ENCODE measurements at regions not wholly inside any gene's neighbourhood (a gene's known extent, or its start where the extent isn't known, plus 50 kb on each side); places are given as distances from the start of the nearest gene placed in this dataset.

- DNase-seq = no peak
Measured at GRCh38 chr2:111628221-111628620, 255.8 kb downstream of the ANAPC1 start.

DNA sequence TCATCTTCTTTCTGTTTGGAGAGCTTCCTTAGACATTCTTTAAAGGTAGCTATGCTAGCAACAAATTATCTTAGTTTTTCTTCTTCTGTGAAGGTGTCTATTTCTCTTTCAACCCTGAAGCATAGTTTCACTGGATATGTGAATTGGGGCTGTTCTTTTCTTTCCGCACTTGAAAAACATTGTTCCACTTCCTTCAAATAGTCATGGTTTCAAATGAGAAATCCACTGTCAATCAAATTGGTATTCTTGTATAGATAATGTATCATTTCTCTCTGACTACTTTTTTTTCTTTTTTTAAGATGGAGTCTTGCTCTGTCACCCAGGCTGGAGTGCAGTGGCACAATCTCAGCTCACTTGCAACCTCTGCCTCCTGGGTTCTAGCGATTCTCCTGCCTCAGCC, 254.0 kb downstream of the ANAPC1 start:
- no peak for DNase-seq

DNA sequence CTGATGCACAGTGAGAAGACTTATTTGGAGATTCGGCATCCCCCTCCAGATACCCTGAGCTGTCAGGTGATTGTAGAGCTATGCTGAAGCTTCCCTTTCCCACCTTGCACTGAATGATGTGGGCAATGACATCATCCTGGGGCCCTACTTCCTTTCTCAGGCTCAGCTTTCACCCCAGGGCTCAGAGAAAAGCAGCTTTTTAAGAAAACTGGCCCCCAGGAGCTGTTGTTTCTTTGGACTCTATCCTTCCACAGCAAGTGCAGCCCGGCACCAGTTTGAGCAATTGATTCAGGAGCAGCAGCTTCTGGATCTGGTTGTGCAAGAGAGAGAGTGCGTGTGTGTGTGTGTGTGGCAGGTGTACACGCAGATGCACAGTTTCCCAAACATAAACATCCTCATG, 251.3 kb downstream of the ANAPC1 start:
- DNase-seq = peak; percentile 12 to 27

GRCh38 chr2:111633189-111633588, 250.8 kb downstream of the ANAPC1 start:
- no peak for DNase-seq

DNA sequence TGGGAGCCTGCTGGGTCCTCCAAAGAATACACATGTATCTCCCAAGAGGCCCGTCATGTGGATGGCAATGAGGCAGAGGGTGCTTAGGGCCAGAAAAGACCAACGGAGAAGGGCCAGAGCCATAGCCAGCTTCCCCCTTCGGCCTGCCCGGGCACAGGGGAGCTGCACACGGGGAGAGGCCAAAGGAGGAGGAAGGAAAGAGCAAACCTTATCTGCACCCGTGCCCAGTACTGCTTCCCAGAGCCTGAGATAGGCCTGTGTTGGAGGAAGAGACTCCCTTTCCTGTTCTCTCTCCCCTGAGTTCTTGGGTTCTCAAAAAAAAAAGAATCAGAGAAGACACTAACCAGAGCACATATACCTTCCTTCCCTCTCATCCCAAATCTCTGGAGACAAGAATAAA, 250.3 kb downstream of the ANAPC1 start:
- no peak for DNase-seq

GRCh38 chr2:111634050-111634794, 249.8 kb downstream of the ANAPC1 start:
- DNase-seq = no peak

- no peak for DNase-seq
Measured at GRCh38 chr2:111634995-111635538, 248.9 kb downstream of the ANAPC1 start.

DNA sequence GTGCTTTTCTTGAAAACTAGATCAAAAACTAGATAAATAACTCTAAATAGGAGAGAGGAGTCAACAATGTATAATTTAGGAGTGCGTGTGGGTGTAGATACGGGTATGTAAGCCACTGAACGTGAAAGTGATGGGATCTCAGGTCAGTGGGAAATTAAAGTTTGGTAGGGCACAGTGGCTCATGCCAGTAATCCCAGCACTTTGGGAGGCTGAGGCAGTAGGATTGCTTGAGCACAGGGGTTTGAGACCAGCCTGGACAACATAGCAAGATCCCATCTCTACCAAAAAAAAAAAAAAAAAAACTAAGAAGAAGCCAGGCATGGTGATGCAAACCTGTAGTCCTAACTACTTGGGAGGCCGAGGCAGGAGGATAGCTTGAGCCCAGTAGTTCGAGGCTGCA, 247.1 kb downstream of the ANAPC1 start:
- DNase-seq = no peak

GRCh38 chr2:111638274-111638877, 245.6 kb downstream of the ANAPC1 start:
- DNase-seq = no peak

GRCh38 chr2:111640480-111640879, 243.5 kb downstream of the ANAPC1 start:
- DNase-seq = no peak

DNA sequence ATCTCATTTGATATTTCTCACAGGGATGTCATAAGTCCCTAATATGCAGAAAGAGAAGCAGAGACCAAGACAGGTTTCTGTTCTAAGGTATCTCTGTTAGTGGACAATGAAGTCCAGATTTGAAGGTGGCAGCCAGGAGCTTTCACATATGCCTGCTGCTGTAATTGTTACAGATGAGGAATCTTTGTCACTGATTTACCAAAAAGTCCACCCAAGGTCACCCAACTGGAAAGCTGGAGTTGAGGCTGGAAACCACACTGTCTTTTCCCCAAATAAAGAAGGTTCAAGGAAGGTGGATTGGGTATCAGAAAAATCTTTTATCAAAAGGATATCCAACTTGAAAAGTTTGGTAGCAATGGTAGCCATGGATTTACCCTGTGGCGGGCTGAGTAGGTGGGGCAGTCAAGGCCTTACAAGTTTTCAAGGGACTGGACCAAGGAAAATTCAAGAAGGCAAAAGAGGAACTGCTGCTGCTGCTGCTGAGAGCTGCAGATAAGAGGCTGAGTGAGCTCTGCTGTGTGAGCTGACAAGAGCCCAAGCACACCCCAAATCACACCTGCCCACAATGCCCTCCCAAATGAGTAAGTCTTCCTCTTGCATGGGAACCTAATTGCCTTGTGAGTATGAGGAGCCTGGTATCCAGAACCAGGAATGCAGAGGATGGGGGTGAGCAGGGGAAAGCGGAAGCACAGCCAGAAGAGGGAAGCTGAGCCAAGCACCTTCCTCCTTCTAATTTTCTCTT, 241.2 kb downstream of the ANAPC1 start:
- no peak for DNase-seq

DNA sequence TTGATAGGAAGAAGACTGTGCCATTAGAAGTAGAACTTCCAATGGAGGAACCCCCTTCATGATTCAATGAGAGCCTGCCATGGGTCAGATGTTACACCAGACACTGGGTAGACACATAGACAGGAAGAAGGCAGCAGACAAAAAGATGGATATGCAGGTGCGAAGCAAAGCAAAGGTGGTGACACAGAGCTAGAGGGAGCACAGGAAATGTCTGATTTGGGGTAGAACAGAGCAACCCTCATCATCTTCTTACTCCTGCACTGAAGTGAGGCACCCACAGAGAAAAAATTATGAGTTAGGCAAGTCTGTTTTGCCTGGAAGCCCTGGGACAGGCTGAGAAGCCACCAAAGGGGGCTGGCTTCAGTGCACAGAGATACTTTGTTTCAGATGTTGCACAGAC, 240.2 kb downstream of the ANAPC1 start:
- no peak for DNase-seq

DNA sequence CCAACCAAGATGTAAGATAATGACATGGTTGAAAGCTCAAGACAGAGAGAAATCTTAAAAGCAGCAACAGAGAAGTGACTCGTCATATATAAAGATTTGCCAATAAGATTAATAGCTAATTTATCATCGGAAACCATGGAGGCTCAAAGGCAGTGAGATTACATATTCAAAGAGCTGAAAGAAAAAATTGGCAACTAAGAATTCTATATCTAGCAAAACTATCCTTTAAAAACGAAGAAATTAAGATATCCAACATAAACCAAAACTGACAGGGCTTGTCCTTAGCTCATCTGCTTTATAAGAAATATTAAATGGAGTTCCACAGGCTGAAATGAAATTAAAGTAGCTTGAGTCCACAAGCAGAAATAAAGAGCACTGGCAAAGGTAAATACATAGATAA, 236.6 kb downstream of the ANAPC1 start:
- no peak for DNase-seq

DNA sequence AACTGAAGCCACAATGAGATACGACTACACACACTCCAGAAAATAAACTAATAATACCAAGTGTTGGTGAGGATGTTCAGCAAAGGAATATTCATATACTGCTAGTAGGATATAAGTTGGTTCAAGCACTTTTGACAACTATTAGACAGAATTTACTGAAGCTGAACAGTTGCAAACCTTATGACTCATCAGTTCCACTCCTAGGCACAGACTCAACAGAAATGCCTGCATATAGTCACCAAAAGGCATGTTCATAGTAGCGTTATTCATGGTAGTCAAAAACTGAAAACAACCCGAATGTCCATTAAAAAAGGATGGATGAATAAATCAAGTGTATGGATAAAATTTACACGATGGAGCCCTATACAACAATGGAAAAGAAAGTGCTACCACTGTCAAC, 232.0 kb downstream of the ANAPC1 start:
- DNase-seq = no peak

DNA sequence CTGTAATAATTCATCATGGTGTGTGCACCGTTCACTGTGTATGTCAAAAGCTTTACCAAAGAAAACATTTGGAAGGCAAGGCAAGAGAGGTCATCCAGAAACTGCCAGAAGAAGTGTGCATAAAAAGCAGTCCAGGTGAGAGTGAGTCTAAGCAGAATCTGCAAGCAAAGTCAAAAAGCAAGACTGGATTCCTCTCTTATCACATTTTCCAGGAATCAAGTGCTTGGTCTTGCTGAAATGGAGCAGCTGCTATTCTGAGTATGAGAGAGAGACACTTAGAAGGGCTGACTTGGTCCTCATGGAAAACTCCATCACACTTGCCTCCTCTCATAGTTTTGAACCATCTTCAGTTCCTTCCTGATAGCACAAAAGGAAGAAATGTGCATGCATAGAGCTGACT, 231.3 kb downstream of the ANAPC1 start:
- DNase-seq = no peak

GRCh38 chr2:111653103-111653624, 230.8 kb downstream of the ANAPC1 start:
- DNase-seq = no peak

DNA sequence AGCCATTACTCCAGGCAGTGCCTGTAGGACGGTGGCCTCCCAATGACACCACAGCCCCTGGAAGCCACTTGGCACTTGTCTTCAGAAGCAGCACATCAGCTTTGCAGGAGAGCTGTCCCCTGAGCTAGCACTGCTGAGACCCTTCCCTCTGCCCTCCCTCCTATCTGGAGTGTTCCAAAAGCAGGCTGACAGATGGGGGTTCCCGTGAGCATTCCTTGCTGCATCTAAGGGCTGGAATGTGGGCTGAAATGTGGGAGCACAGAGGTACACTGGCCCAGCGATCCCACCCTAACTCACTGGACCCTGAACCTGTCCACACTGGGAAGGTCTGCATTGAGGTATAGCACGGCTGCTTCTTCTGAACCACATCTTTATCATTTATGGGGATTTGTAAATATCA, 230.1 kb downstream of the ANAPC1 start:
- DNase-seq = no peak

GRCh38 chr2:111654829-111655228, 229.2 kb downstream of the ANAPC1 start:
- no peak for DNase-seq

DNA sequence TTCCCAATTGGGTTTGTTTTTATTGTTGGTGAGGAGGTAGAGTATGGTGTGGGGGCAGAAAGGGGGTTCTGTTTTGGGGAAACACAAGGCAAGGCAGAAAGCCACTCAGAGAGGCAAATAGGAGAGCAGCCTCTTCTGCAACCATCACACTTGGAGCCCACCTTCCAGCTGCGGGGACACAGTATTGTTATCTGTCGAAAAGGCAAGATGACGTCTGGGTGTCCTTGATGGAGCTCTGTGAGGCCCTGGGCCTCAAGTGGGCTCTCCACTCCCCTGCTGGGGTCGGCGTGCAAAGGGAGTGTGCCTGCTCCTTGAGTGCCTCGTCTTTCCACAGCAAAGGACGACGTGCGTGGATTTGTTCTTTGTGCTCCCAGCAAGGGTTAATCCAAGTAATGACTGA, 227.6 kb downstream of the ANAPC1 start:
- no peak for DNase-seq

DNA sequence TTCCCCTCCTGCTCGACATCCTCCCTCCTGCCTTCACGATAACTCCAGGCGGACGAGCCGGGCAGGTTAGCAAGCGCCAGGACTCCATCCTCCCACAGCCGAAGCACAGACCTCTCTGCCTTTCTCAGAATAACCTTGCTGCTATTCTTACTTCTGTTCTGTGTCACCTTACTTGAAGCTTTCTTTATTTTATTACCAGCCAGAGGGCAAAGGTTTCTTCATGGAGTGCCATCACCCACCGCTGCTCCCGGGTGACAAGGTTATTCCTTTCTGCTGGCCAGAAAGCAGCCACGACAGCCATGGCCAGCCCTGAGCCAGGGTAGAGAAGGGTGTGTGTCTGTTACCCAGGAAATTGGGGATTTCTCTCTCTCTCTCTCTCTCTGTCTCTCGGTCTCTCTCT, 227.1 kb downstream of the ANAPC1 start:
- no peak for DNase-seq

DNA sequence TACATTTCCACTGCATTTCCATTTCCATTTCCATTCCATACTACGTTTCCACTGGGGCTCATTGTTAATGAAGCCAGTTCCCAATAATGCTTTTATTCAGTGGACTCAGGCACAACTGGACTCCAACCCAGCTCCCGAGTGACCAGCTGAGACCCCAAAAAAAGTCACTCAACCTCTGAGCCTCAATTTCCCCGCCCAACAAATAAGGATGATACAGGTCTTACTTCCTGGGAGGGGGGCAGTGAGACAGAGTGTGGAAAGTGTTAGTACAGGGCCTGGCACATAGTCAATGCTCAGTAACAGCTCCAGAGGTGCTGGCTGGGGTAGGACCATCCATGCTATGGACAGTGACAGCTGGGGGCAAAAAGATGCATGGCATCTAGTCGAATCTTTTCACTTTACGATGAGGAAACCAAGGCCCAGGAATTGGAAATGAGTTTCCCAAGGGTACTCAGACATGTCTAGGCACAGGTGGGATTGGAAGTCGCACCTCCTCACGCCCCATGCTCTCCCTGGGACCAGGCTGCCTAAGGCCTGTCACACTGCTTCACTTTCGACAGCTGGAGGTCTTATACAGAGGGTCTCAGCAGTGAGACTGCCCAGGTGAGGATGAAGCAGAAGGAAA, 226.5 kb downstream of the ANAPC1 start:
- no peak for DNase-seq

GRCh38 chr2:111659361-111660333, 224.3 kb downstream of the ANAPC1 start:
- no peak for DNase-seq
